Head of caudate nucleus (tissue), 42 donors: ENCODE measurements at regions not wholly inside any gene's neighbourhood (a gene's known extent, or its start where the extent isn't known, plus 50 kb on each side); places are given as distances from the start of the nearest gene placed in this dataset.
"Not testable (repeated sequence)": the region's sequence is repeated elsewhere in the genome, so short reads cannot be mapped to it uniquely, and the experiment has no call there.

Source experiments
- DNase-seq, 42 donors: peaks; one replicate each; pipeline versions ENCODE4 v3.0.0 to v3.0.0-alpha.2; 2020 to 2021; ENCODE audit warnings: mixed read lengths in 7 of 42
- intact Hi-C: fragments of 100-400 bp; cut with DNase I; formaldehyde crosslinking; loops from one replicate; pipeline ENCODE4 v1.15.0; 2022

DNA sequence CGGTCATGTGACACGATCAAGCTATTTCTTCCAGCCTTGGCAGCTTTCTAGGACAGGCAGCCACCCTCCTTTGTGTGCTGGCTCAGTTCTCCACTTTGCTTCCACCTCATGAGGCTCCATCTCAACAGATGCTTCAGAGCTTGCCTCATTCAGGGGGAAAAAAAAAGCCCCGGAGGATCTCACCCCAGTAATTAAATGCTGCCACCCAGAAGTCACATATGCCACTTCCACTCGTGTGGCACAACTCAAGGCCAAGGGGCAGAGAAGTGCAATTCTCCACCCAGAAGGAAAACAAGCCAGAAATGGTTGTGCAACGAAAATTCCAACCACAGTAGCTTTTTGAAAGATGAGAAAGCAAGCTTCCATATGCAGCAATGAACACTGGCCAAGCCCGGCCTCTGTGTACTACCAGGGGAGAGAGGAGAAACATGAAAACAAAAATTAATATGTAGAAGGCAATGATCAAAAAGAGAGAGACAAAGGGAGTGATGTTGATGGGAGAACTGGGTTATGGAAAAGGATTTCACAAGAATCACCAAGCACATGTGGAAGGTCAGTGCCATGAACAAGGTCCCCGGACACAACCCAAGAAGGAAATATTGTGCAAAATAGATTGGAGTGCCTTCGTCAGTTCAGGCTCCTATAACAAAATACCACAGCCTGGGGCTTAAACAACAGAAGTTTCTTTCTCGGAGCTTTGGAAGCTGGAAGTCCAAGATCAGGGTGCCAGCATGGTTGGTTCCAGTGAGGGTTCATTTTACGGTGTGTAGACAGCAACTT is 113.3 kb upstream of the RRN3 start:
- DNase-seq, intact Hi-C loops: not testable (repeated sequence)

DNA sequence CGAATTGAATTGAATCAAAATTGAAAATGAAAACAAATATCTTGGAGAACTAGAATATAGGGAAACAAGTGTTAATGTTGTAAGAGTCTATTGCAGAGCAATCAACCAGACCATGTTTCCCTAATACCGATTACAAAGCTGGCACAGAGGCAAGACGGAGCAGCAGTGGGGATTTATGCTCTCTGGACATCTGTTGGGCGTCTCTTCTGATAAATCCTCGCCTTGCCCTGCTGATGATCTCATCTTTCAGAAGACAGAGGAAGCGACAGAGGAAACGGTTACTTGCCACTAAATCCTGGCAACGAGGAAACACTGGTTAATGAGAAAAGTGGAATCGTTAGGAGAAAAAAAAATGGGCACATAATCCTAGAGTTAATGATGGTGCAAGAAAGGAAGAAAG is 112.4 kb upstream of the RRN3 start:
- intact Hi-C loops, DNase-seq: not testable (repeated sequence)

DNA sequence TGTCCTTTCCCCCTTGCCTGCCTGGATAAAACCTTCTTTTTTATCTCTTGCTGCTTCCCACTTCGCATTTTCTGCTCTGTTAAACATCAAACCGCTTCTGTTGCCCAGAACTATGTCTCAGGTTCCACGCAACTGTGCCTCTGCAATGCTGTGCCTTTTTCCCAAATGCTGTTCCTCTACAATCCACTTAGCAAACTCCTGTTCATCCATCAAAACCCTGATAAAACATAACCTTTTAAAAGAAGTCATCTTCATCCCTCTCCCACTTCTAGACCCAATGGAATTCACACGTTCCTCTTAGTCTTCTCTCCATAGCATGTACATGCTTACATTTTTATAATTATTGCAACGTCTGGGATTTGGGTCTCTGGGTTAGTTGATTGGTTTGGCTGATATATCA is 111.9 kb upstream of the RRN3 start:
- intact Hi-C loops, DNase-seq: not testable (repeated sequence)

DNA sequence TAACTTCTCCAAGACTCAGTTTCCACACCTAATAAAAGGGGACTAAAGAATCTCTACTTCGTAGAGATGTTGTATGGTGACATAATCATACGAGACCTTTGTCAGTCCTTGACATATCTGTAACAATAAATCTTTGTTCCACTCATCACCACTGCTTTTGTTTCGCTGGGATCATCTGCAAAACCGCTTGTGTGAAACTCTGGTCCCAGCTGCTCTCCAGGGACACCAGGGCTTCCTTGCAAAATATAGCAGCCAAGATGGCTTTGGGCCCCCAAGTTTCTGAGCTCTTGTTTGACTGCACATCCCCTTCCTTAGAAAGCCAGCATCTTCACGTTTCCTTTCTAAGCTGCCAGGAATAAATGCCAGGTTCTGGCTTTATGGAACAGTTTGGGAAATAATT is 110.5 kb upstream of the RRN3 start:
- intact Hi-C loops, result not testable (repeated sequence)
- peak in 1 of 42 donors; percentile 5 for DNase-seq

DNA sequence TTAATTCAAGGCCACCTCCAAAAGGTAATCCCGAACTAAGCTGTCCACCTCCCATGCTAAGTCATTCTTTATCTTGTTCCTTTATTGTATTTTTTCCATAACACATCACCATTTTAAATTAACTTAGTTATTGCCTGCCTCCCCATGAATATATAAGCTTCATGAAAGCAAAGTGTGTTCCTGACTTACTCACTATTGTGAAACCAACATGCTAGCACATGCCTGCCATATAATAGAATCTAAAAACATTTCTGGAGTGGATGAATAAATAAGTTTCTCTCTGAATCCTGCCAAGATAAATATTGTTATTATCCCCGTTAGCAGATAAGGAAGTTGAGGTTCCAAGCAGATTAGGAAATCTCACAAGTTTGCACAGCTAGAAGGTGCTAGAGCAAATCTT is 98.7 kb upstream of the RRN3 start:
- intact Hi-C loops, DNase-seq: not testable (repeated sequence)

DNA sequence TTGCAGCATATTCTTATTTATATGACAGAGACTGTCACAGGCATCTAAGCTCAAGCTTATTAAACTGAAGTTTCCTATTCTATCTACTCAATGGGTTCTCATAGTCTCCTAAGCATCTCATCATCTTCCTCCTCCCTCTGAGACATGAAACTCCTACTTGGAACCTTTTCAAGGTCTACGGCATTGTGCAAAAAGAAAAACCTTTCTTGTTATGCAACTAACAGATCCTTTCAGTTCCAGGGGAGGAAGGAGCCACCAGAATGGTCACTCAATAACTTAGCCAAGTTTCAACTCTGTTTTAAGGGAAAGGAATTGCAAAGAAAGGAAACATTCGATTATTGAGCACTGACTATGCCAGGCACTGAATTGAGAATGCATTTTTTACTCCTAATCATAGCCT is 98.1 kb upstream of the RRN3 start:
- peak in 1 of 42 donors; percentile 1 for DNase-seq
- intact Hi-C loops, result not testable (repeated sequence)

DNA sequence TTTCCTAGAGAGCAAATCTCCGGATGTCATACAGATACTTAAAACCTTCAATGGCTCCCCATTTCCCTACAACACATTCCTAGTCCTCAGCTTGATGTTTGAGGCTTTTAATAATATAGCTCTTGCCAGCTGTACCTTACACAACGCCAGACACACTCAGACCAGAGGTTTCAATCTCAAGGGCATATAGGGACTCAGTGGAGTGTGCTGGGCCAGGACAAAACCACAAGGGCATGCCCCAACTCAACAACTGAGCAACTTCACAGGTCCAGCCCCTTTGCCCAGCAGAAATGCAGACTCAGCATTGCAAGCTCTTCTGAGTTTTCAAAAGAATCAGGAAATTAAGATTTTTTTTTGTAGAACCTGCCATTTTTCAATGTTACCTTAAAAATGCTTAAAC is 95.4 kb upstream of the RRN3 start:
- intact Hi-C loops, DNase-seq: not testable (repeated sequence)
